Inflammatory macrophage treated with lipopolysaccharide for 4 hours (primary cell): ENCODE measurements at regions not wholly inside any gene's neighbourhood (a gene's known extent, or its start where the extent isn't known, plus 50 kb on each side); places are given as distances from the start of the nearest gene placed in this dataset.

Source experiments
- DNase-seq: peaks from one replicate; pipeline ENCODE4 v3.0.0-alpha.2; 2020

GRCh38 chr2:76447294-76447693 lies 736.6 kb upstream of the GCFC2 start:
- DNase-seq = no peak

- DNase-seq = no peak
Measured at GRCh38 chr2:76446872-76447271, 736.2 kb upstream of the GCFC2 start.

GRCh38 chr2:76445880-76446279 lies 735.2 kb upstream of the GCFC2 start:
- DNase-seq = no peak

- no peak for DNase-seq
Measured at GRCh38 chr2:76444732-76445131, 734.0 kb upstream of the GCFC2 start.

- DNase-seq = no peak
Measured at GRCh38 chr2:76437564-76437963, 726.8 kb upstream of the GCFC2 start.

GRCh38 chr2:76429374-76429773 lies 718.7 kb upstream of the GCFC2 start:
- DNase-seq = no peak

- DNase-seq = no peak
Measured at GRCh38 chr2:76427452-76427851, 716.7 kb upstream of the GCFC2 start.

- DNase-seq = peak; percentile 11
Measured at GRCh38 chr2:76415821-76416220, 705.1 kb upstream of the GCFC2 start.

GRCh38 chr2:76413436-76413835 lies 702.7 kb upstream of the GCFC2 start:
- no peak for DNase-seq

GRCh38 chr2:76406134-76406855 lies 695.6 kb upstream of the GCFC2 start:
- DNase-seq = no peak

GRCh38 chr2:76393356-76393755 lies 682.6 kb upstream of the GCFC2 start:
- DNase-seq = no peak

- DNase-seq = no peak
Measured at GRCh38 chr2:76391678-76392077, 681.0 kb upstream of the GCFC2 start.

- no peak for DNase-seq
Measured at GRCh38 chr2:76387294-76387693, 676.6 kb upstream of the GCFC2 start.

GRCh38 chr2:76385943-76386342 lies 675.2 kb upstream of the GCFC2 start:
- no peak for DNase-seq

GRCh38 chr2:76381624-76382023 lies 670.9 kb upstream of the GCFC2 start:
- DNase-seq = no peak

- no peak for DNase-seq
Measured at GRCh38 chr2:76378140-76378539, 667.4 kb upstream of the GCFC2 start.

GRCh38 chr2:76341439-76341838 lies 630.7 kb upstream of the GCFC2 start:
- no peak for DNase-seq

- DNase-seq = no peak
Measured at GRCh38 chr2:76332871-76333270, 622.2 kb upstream of the GCFC2 start.

- no peak for DNase-seq
Measured at GRCh38 chr2:76330865-76331264, 620.1 kb upstream of the GCFC2 start.

GRCh38 chr2:76326636-76327035 lies 615.9 kb upstream of the GCFC2 start:
- no peak for DNase-seq

GRCh38 chr2:76323381-76323780 lies 612.7 kb upstream of the GCFC2 start:
- DNase-seq = no peak

GRCh38 chr2:76320716-76321115 lies 610.0 kb upstream of the GCFC2 start:
- no peak for DNase-seq

- no peak for DNase-seq
Measured at GRCh38 chr2:76318848-76319360, 608.2 kb upstream of the GCFC2 start.

- no peak for DNase-seq
Measured at GRCh38 chr2:76316691-76317090, 606.0 kb upstream of the GCFC2 start.
